SK-N-MC (cell line): ENCODE measurements at regions not wholly inside any gene's neighbourhood (a gene's known extent, or its start where the extent isn't known, plus 50 kb on each side); places are given as distances from the start of the nearest gene placed in this dataset.

Experiments used
- EZH2 ChIP-seq: fragments of 200-600 bp; sonication (generic); IDR thresholded peaks from one replicate; pipeline ENCODE4 v1.6.1; 2017; ENCODE audit warnings: antibody characterized with exemption
- FOXP2 ChIP-seq: optimal IDR thresholded peaks from 2 replicates; pipeline ENCODE3; 2011; ENCODE audit warnings: mild to moderate bottlenecking, moderate library complexity; ENCODE audit not compliant: insufficient read depth; ENCODE audit errors: extremely low read length, control extremely low read depth
- POLR2AphosphoS5 ChIP-seq: IDR thresholded peaks from 2 replicates; pipeline ENCODE4 v1.6.1; 2012; ENCODE audit warnings: mild to moderate bottlenecking, low read depth, low read length, borderline replicate concordance

- TF ChIP-seq POLR2AphosphoS5: no peak
- no peak for TF ChIP-seq EZH2
- no peak for TF ChIP-seq FOXP2
These were observed 432.1 kb upstream of the DDI1 start for GRCh38 chr11:103604310-103604709.
